ENCODE measurements at regions not wholly inside any gene's neighbourhood (a gene's known extent, or its start where the extent isn't known, plus 50 kb on each side); places are given as distances from the start of the nearest gene placed in this dataset.

DNA sequence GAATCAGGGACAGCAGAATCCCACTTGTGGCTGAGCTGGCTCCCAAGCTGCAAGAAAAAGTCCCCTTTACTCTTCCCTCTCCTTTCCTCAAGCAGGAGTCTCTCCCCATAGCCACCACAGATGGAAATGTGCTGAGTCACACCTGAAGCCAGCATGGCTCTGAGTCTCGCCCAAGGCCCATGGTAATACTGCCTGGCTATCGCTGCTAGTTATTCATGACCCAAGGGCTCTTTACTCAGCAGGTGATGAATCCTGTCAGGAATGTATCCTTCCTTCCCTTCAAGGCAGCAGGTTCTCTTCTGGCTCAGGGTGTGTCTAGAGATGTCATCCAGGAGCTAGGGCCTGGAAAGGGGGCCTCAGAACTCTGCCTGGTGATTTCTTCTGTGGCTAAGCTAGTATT is 403.3 kb upstream of the PTPRD start:
- peak; percentile 75 for ATAC-seq
- no peaks in the 10 kb centered on the region for H3K9me2 ChIP-seq (replicated peaks; ENCODE audit: low read length)
- no TSS peak for BruUV-seq (replicated peaks)
- no peaks in the 10 kb centered on the region for H3K79me2 ChIP-seq (ENCODE audit: low read length)
- H3K4me3 ChIP-seq (ENCODE audit: low read length): no peak overlapping the region
- H3K9ac ChIP-seq (ENCODE audit: low read length): no peak overlapping the region
- H3K36me3 ChIP-seq (ENCODE audit: low read depth, low read length): no peaks in the 10 kb centered on the region
- H3F3A ChIP-seq (ENCODE audit: low read length, unreplicated experiment): no peaks in the 10 kb centered on the region
- H3K27ac ChIP-seq (ENCODE audit: low read length): no peak overlapping the region
- intact Hi-C loops (cut with micrococcal nuclease): no loop called here
- DNase-seq: peak; percentile 44
- no peaks in the 10 kb centered on the region for H3K9me3 ChIP-seq (ENCODE audit: low read length)
- POLR2A ChIA-PET (ENCODE audit: unreplicated experiment): no interaction called here
- CTCF ChIA-PET: no interaction called here
- no peaks in the 10 kb centered on the region for H3K27me3 ChIP-seq (ENCODE audit: low read length)
- H4K20me1 ChIP-seq (ENCODE audit: low read length): no peaks in the 10 kb centered on the region
- H3K4me2 ChIP-seq (ENCODE audit: low read length): no peak overlapping the region
- no peaks in the 10 kb centered on the region for H3K4me1 ChIP-seq (ENCODE audit: insufficient read depth, low read length)
- no peak for TF ChIP-seq CTCF (conservative IDR thresholded peaks at IDR 0.05; ENCODE audit: low read depth, low read length)
- no peak for TF ChIP-seq EZH2 (IDR thresholded peaks at IDR 0.05; ENCODE audit: low read length, unreplicated experiment)
- TF ChIP-seq EZH2phosphoT487 (IDR thresholded peaks at IDR 0.05; ENCODE audit: borderline replicate concordance, low read length): no peak
- no peak overlapping the region for H2AFZ ChIP-seq (ENCODE audit: low read length)

DNA sequence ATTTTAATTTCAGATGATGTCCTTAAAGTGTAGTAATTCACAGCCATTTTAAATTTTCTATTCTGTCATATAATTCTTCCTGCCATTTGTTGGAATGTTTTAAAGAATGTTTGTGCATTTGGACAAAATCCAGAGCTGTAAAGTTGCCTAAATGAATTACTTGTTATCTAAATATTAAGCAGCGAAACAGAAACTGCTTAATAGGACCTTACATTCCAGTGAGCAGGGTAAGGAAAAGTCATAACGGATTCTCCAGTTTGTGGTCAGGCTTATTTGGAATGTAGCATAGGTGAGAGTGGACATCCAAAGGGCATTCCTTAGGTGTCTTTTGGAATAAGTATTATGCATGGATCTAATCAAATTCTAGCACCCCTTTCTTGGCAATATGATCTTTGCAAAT is 410.4 kb upstream of the PTPRD start:
- Histone ChIP-seq H3K9me3 (ENCODE audit: low read length) (no peaks in the 10 kb centered on the region), H3K4me3 (ENCODE audit: low read length) (no peak overlapping the region), H3K27me3 (ENCODE audit: low read length) (no peaks in the 10 kb centered on the region), H3F3A (ENCODE audit: low read length, unreplicated experiment) (no peaks in the 10 kb centered on the region), H3K27ac (ENCODE audit: low read length) (no peak overlapping the region), H3K4me2 (ENCODE audit: low read length) (no peak overlapping the region), H3K4me1 (ENCODE audit: insufficient read depth, low read length) (no peaks in the 10 kb centered on the region), H4K20me1 (ENCODE audit: low read length) (no peaks in the 10 kb centered on the region), H3K36me3 (ENCODE audit: low read depth, low read length) (no peaks in the 10 kb centered on the region), H3K9ac (ENCODE audit: low read length) (no peak overlapping the region), H2AFZ (ENCODE audit: low read length) (no peak overlapping the region), H3K79me2 (ENCODE audit: low read length) (no peaks in the 10 kb centered on the region), H3K9me2 (replicated peaks; ENCODE audit: low read length) (no peaks in the 10 kb centered on the region)
- TF ChIP-seq EZH2phosphoT487 (IDR thresholded peaks at IDR 0.05; ENCODE audit: borderline replicate concordance, low read length) (no peak), CTCF (conservative IDR thresholded peaks at IDR 0.05; ENCODE audit: low read depth, low read length) (no peak), EZH2 (IDR thresholded peaks at IDR 0.05; ENCODE audit: low read length, unreplicated experiment) (no peak)
- DNase-seq: no peak
- BruUV-seq (replicated peaks): no TSS peak
- CTCF ChIA-PET: no interaction called here
- intact Hi-C loops (cut with micrococcal nuclease): no loop called here
- POLR2A ChIA-PET (ENCODE audit: unreplicated experiment): interaction anchor here (0.7 kb wide), 1 partner anchor 63 kb away, joined by 5 read pairs; no protein-coding TSS in a partner anchor
- ATAC-seq: no peak

DNA sequence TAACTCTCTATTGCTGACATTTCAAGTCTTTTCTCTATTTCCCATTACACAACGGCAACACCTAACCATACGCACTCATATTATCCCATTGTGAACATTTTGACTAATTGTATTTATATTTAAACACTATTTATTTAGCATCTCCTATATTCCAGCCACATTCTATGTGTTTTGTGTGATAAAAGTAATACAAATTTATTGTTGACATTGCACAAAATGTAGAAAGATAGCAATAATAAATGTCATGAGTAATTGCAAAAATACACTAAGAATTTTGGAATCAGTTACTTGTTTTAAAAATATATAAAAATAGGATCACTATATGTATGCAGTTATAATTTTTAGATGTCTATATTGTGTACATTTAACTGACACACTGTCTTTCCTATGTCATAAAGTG is 413.0 kb upstream of the PTPRD start:
- intact Hi-C loops (cut with micrococcal nuclease): no loop called here
- Histone ChIP-seq H3K9ac (ENCODE audit: low read length) (no peak overlapping the region), H4K20me1 (ENCODE audit: low read length) (no peaks in the 10 kb centered on the region), H3F3A (ENCODE audit: low read length, unreplicated experiment) (no peaks in the 10 kb centered on the region), H2AFZ (ENCODE audit: low read length) (no peak overlapping the region), H3K4me3 (ENCODE audit: low read length) (no peak overlapping the region), H3K4me2 (ENCODE audit: low read length) (no peak overlapping the region), H3K9me3 (ENCODE audit: low read length) (no peaks in the 10 kb centered on the region), H3K9me2 (replicated peaks; ENCODE audit: low read length) (no peaks in the 10 kb centered on the region), H3K79me2 (ENCODE audit: low read length) (no peaks in the 10 kb centered on the region), H3K27me3 (ENCODE audit: low read length) (no peaks in the 10 kb centered on the region), H3K27ac (ENCODE audit: low read length) (no peak overlapping the region), H3K4me1 (ENCODE audit: insufficient read depth, low read length) (no peaks in the 10 kb centered on the region), H3K36me3 (ENCODE audit: low read depth, low read length) (no peaks in the 10 kb centered on the region)
- TF ChIP-seq EZH2 (IDR thresholded peaks at IDR 0.05; ENCODE audit: low read length, unreplicated experiment) (no peak), EZH2phosphoT487 (IDR thresholded peaks at IDR 0.05; ENCODE audit: borderline replicate concordance, low read length) (no peak), CTCF (conservative IDR thresholded peaks at IDR 0.05; ENCODE audit: low read depth, low read length) (no peak)
- no TSS peak for BruUV-seq (replicated peaks)
- DNase-seq (no peak), ATAC-seq (peak; percentile 43)
- ChIA-PET POLR2A (ENCODE audit: unreplicated experiment) (no interaction called here), CTCF (no interaction called here)
